NCI-H1930 (cell line): ENCODE measurements at regions not wholly inside any gene's neighbourhood (a gene's known extent, or its start where the extent isn't known, plus 50 kb on each side); places are given as distances from the start of the nearest gene placed in this dataset.

ENCODE experiments used
- DNase-seq, 2 experiments: peaks; one replicate each; lab custom pipeline; 2025; lab: John Stamatoyannopoulos, UW

GRCh38 chr6:71527886-71528285 is 239.3 kb downstream of the OGFRL1 start:
- DNase-seq: no peak

GRCh38 chr6:71529026-71529425 is 240.4 kb downstream of the OGFRL1 start:
- no peak for DNase-seq

- DNase-seq: no peak
Measured at GRCh38 chr6:71529769-71530168, 241.2 kb downstream of the OGFRL1 start.

GRCh38 chr6:71531006-71531405 is 242.4 kb downstream of the OGFRL1 start:
- DNase-seq: no peak

- DNase-seq: no peak
Measured at GRCh38 chr6:71531841-71532240, 243.2 kb downstream of the OGFRL1 start.

GRCh38 chr6:71533939-71534379 is 245.3 kb downstream of the OGFRL1 start:
- no peak for DNase-seq

GRCh38 chr6:71534921-71535320 is 246.3 kb downstream of the OGFRL1 start:
- DNase-seq: no peak

- no peak for DNase-seq
Measured at GRCh38 chr6:71537717-71538116, 249.1 kb downstream of the OGFRL1 start.

GRCh38 chr6:71544028-71544427 is 255.4 kb downstream of the OGFRL1 start:
- no peak for DNase-seq

GRCh38 chr6:71544906-71545305 is 256.3 kb downstream of the OGFRL1 start:
- no peak for DNase-seq

- DNase-seq: no peak
Measured at GRCh38 chr6:71545905-71546304, 257.3 kb downstream of the OGFRL1 start.

- DNase-seq: no peak
Measured at GRCh38 chr6:71551798-71552197, 263.2 kb downstream of the OGFRL1 start.

- DNase-seq: no peak
Measured at GRCh38 chr6:71556141-71556540, 267.5 kb downstream of the OGFRL1 start.

- no peak for DNase-seq
Measured at GRCh38 chr6:71558974-71559373, 270.4 kb downstream of the OGFRL1 start.

- no peak for DNase-seq
Measured at GRCh38 chr6:71567562-71567961, 279.0 kb downstream of the OGFRL1 start.

- DNase-seq: no peak
Measured at GRCh38 chr6:71577766-71578165, 289.2 kb downstream of the OGFRL1 start.

- no peak for DNase-seq
Measured at GRCh38 chr6:71579902-71580301, 291.3 kb downstream of the OGFRL1 start.

GRCh38 chr6:71582820-71583219 is 294.2 kb downstream of the OGFRL1 start:
- no peak for DNase-seq

- DNase-seq: no peak
Measured at GRCh38 chr6:71584712-71585436, 296.3 kb downstream of the OGFRL1 start.

- no peak for DNase-seq
Measured at GRCh38 chr6:71585472-71585871, 296.9 kb downstream of the OGFRL1 start.

- no peak for DNase-seq
Measured at GRCh38 chr6:71588490-71588889, 297.9 kb upstream of the RIMS1 start.

- no peak for DNase-seq
Measured at GRCh38 chr6:71589254-71589653, 297.1 kb upstream of the RIMS1 start.

GRCh38 chr6:71592643-71593042 is 293.7 kb upstream of the RIMS1 start:
- DNase-seq: no peak

GRCh38 chr6:71599359-71599758 is 287.0 kb upstream of the RIMS1 start:
- DNase-seq: no peak
